ENCODE measurements at regions not wholly inside any gene's neighbourhood (a gene's known extent, or its start where the extent isn't known, plus 50 kb on each side); places are given as distances from the start of the nearest gene placed in this dataset.
A peak's percentile ranks its signal among the peaks of the same experiment; 100 is the strongest.

- no peaks in the 10 kb centered on the region for H3K9me3 ChIP-seq
- no peak for TF ChIP-seq CTCF (IDR thresholded peaks at IDR 0.05)
- intact Hi-C loops (cut with DNase I), result no loop called here
- WGBS, 3 donors, result 82 to 98% (median 94%) methylated on average over 1 of the region's 1 CpG
- H3K4me1 ChIP-seq, result no peaks in the 10 kb centered on the region
- ATAC-seq (no peak), DNase-seq (no peak)
- no peak overlapping the region for H3K4me3 ChIP-seq
- H3K36me3 ChIP-seq (ENCODE audit: insufficient read depth in 1 of 2, low read depth in 1 of 2), result no peaks in the 10 kb centered on the region
- no peak overlapping the region for H3K27ac ChIP-seq
- no peaks in the 10 kb centered on the region for H3K27me3 ChIP-seq (ENCODE audit: insufficient read depth in 3 of 3, low read length in 2 of 3)
Observed at GRCh38 chr13:71327266-71327665, 539.7 kb downstream of the DACH1 start.

GRCh38 chr13:71325556-71325955 is 541.4 kb downstream of the DACH1 start:
- no peaks in the 10 kb centered on the region for H3K36me3 ChIP-seq (ENCODE audit: insufficient read depth in 1 of 2, low read depth in 1 of 2)
- no peak overlapping the region for H3K4me3 ChIP-seq
- no peak for ATAC-seq
- H3K9me3 ChIP-seq, result no peaks in the 10 kb centered on the region
- WGBS, 3 donors, result 67 to 73% (median 70%) methylated on average over 3 of the region's 3 CpGs
- intact Hi-C loops (cut with DNase I), result no loop called here
- no peak overlapping the region for H3K27ac ChIP-seq
- no peaks in the 10 kb centered on the region for H3K4me1 ChIP-seq
- no peak for DNase-seq
- H3K27me3 ChIP-seq (ENCODE audit: insufficient read depth in 3 of 3, low read length in 2 of 3), result no peaks in the 10 kb centered on the region
- TF ChIP-seq CTCF (IDR thresholded peaks at IDR 0.05), result no peak

GRCh38 chr13:71323266-71323665 is 543.7 kb downstream of the DACH1 start:
- DNase-seq, result no peak
- intact Hi-C loops (cut with DNase I), result no loop called here
- TF ChIP-seq CTCF (IDR thresholded peaks at IDR 0.05), result no peak
- no peak for ATAC-seq
- 81 to 83% (median 82%) methylated on average over 5 of the region's 5 CpGs for WGBS, 3 donors
- no peaks in the 10 kb centered on the region for H3K27me3 ChIP-seq (ENCODE audit: insufficient read depth in 3 of 3, low read length in 2 of 3)
- no peak overlapping the region for H3K4me3 ChIP-seq
- no peaks in the 10 kb centered on the region for H3K4me1 ChIP-seq
- H3K27ac ChIP-seq, result no peak overlapping the region
- no peaks in the 10 kb centered on the region for H3K36me3 ChIP-seq (ENCODE audit: insufficient read depth in 1 of 2, low read depth in 1 of 2)
- H3K9me3 ChIP-seq, result no peaks in the 10 kb centered on the region

GRCh38 chr13:71320452-71320851 is 546.6 kb downstream of the DACH1 start:
- no peaks in the 10 kb centered on the region for H3K9me3 ChIP-seq
- no peaks in the 10 kb centered on the region for H3K4me1 ChIP-seq
- H3K27me3 ChIP-seq (ENCODE audit: insufficient read depth in 3 of 3, low read length in 2 of 3), result no peaks in the 10 kb centered on the region
- intact Hi-C loops (cut with DNase I), result no loop called here
- no peak overlapping the region for H3K4me3 ChIP-seq
- no peak overlapping the region for H3K27ac ChIP-seq
- no peaks in the 10 kb centered on the region for H3K36me3 ChIP-seq (ENCODE audit: insufficient read depth in 1 of 2, low read depth in 1 of 2)
- peak; percentile 8 for TF ChIP-seq CTCF (IDR thresholded peaks at IDR 0.05)
- no peak for ATAC-seq
- 66 to 81% (median 73%) methylated on average over 1 of the region's 1 CpG for WGBS, 3 donors
- DNase-seq, result no peak

GRCh38 chr13:71316792-71317363 is 550.1 kb downstream of the DACH1 start:
- TF ChIP-seq CTCF (IDR thresholded peaks at IDR 0.05), result no peak
- intact Hi-C loops (cut with DNase I), result no loop called here
- Histone ChIP-seq H3K27me3 (ENCODE audit: insufficient read depth in 3 of 3, low read length in 2 of 3) (no peaks in the 10 kb centered on the region), H3K27ac (no peak overlapping the region), H3K36me3 (ENCODE audit: insufficient read depth in 1 of 2, low read depth in 1 of 2) (no peaks in the 10 kb centered on the region), H3K9me3 (no peaks in the 10 kb centered on the region), H3K4me1 (no peaks in the 10 kb centered on the region), H3K4me3 (no peak overlapping the region)
- DNase-seq, result no peak
- 44 to 55% (median 49%) methylated on average over 3 of the region's 3 CpGs for WGBS, 3 donors
- ATAC-seq, result no peak
